Stimulated activated CD4-positive, alpha-beta T cell treated with anti-CD3 and anti-CD28 coated beads, Interleukin-15, amount 100 ng/mL, for 1 hour (primary cell): ENCODE measurements at regions not wholly inside any gene's neighbourhood (a gene's known extent, or its start where the extent isn't known, plus 50 kb on each side); places are given as distances from the start of the nearest gene placed in this dataset.
A peak's percentile ranks its signal among the peaks of the same experiment; 100 is the strongest.
"Not testable (repeated sequence)": the region's sequence is repeated elsewhere in the genome, so short reads cannot be mapped to it uniquely, and the experiment has no call there.

ENCODE experiments used
- DNase-seq, 2 donors: peaks; one replicate each; pipeline ENCODE4 v3.0.0-alpha.2; 2020; ENCODE audit warnings: low read depth in 1 of 2, low spot score in 1 of 2

DNA sequence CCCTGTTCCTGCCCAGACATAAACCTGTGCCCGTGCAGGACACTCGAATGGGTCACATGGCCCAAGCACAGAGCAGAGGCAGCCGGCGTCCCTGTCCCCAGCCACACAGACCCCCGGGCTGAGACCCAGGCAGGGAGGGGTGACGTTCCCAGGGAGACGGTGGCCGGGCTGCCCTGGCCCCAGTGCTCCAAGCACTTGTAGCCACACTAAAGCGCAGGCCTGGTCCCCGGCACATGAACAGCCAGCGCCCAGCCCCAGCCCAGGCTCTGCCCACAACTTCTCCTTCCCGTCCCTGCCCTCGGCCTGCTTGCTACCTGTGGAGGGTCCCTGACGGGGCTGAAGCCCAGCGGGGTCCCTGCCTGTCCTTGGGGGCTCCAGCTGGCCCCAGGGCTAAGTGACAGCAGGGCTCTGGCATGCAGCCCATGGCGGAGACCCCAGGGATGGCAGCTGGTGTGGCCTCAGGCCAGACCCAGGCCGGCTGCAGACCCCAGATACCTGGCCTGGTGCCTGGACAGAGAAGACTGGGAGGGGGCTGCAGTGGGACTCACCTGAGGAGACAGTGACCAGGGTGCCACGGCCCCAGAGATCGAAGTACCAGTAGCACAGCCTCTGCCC, 338.4 kb downstream of the TMEM121 start:
- DNase-seq = peak in 1 of 2 donors; percentile 1

DNA sequence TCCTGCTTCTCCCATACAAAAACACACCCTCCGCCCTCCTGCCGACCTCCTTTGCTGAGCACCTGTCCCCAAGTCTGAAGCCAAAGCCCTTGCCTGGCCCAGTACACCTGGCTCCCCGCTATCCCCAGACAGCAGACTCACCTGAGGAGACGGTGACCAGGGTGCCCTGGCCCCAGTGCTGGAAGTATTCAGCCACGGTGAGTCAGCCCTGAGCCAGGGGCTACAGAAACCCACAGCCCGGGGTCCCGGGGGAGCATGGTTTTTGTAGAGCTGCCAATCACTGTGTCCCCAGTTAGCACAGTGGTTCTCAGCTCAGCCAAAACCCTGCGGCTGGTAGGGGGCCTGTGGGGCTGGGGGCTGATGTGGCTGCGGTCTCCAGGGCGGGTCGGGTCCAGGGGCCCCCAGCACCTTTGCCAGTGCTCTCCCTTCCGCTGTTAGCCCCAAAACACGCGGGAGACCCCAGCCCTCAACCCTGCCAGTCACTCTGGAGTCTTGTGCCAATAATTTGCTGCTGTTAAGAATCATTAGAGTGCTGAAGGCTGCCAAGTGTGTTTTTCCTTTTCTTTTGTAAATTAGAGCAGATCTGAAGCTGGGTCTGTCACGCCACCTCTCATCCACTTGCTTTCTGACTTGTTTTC, 339.0 kb downstream of the TMEM121 start:
- DNase-seq = no peak

DNA sequence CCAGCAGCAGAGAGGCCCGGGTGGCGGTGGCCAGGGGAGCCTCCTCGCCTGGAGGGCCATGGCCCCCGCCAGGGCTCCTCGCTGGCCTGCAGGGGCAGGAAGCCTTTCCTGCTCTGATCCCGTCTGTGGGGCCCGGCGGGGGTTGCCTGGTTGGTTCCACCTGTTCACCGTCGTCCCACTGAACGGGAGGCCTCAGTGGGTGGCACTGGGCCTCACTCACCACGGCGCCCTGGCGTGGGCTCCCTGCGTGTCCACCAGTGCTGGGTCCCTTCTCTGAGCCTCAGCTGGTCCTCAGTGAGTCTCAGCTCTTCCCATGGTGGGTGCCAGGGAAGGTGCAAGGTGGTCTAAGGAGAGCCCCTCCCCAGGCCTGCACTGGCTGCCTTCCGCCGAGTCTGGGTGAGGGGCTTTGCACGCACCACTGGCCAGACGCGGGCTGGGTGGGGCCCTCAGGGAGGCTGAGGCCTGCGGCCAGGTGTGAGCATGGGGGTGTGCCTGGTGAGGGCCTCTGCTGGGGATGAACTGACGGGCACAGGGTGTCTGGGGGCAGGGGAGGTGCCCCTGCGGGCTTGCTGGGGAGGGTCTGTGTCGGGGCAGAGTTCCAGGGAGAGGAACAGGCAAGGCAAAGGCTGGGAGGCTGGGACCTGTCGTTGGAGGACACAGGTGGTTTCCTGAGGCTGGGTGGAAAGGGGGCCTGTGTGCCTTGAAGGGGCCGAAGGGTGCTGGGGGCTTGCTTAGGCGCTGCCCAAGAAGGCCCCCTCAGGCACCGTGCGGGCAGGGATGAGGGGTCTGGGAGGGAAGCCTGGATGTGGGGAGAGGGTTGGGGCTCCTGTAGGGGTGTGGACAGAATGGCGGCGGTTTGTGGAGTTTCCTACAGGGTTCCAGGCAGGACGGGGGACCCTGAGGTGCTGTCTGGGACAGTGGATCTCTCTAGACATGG, 339.8 kb downstream of the TMEM121 start:
- peak in 1 of 2 donors; percentile 1 for DNase-seq

- DNase-seq = peak in 1 of 2 donors; percentile 0
These were observed 340.5 kb downstream of the TMEM121 start for GRCh38 chr14:105866841-105867321.

- DNase-seq = no peak
These were observed 341.7 kb downstream of the TMEM121 start for GRCh38 chr14:105867961-105868599.

- no peak for DNase-seq
These were observed 345.2 kb downstream of the TMEM121 start for GRCh38 chr14:105871590-105871989.

DNA sequence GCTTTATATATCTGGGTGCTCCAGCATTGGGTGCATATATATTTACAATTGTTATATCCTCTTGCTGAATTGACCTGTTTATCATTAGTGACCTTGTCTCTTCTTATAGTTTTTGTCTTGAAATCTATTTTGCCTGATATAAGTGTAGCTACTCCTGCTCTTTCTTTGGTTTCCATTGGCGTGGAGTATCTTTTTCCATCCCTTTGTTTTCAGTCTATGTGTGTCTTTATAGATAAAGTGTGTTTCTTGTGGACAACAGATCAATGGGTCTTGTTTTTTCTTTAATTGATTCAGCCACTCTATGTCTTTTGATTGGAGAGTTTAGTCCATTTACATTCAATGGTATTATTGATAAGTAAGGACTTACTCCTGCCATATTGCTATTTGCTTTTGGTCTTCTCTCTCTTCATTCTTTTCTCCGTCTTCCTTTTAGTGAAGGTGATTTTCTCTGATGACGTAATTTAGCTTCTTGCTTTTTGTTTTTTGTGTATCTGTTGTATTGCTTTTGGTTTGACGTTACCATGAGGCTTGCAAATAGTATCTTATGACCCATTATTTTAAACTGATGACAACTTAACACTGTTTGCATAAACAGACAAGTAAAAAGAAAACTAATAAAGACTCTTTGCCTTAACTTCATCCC, 347.6 kb downstream of the TMEM121 start:
- DNase-seq = no peak

DNA sequence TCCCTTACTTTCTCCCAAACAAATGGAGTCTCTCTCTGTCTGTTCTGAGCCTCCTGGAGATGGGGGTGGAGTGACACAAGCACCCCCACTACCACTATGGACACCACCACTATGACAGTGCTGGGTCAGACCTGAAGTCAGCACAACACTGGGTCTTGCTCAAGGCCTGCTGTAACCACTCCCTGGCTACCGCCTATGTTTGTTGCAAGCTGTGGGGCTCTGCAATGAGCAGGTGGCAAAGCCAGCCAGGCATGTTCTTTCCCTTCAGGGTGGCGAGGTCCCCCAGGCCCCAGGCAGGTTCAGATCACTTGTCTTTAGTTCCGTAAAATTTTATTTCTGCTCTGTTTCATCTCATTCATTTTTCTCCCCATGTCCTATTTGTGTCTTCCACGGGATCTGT, 349.8 kb downstream of the TMEM121 start:
- DNase-seq = no peak

- DNase-seq = no peak
These were observed 350.4 kb downstream of the TMEM121 start for GRCh38 chr14:105876829-105877228.

DNA sequence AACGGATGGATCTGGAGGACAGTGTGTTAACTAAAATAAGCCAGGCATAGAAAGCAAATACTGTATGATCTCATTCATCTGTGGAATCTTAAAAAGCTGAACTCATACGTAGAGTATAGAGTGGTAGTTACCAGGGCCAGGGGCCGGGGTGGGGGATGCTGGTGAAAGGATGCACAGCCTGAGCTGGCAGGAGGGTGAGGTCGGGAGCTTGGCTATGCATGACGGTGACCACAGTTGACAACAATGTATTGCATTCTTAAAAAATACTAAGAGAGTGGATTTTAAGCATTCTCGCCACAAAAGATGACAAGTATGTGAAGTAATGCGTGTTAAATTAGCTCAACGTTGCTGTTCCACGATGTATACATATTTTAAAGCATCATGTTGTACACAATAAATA, 351.3 kb downstream of the TMEM121 start:
- DNase-seq = no peak

DNA sequence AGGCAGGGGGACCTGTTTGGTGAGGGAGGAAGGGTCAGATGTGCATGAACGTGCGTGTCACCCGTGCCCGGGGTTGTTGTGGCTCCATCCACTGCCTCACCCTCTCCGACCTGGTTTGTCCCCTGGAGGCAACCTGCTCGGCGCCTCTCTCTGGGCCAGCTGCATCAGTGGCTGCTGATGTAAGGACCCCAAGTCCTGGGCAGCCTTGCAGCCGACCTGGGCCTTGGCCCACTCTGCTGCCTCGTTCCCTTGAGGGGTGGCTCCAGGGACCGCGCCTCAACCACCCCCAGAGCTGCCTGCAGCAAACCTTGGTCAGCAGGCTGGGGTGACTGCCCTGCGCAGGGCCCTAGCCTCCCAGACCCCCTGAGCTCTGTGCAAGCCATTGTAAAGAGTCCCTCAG, 351.7 kb downstream of the TMEM121 start:
- no peak for DNase-seq

GRCh38 chr14:105878554-105878953, 352.2 kb downstream of the TMEM121 start:
- no peak for DNase-seq

DNA sequence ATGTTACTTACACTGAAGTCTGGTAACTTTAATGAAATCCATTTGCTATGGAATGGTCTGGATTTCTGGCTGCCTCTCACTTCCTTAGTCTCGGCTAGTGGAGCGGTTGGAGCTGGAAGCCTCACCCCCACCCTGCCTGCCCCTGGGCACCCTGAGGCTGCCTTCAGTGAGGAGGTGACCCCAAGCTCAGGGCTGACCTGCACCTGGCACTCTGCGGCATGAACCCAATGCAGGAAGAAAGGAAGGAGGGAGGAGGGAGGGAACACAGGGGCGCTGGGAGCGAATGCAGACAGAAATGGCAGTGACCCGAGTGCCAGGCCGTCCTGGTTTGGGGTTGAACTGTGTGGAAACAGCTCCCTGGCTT, 353.1 kb downstream of the TMEM121 start:
- no peak for DNase-seq

DNA sequence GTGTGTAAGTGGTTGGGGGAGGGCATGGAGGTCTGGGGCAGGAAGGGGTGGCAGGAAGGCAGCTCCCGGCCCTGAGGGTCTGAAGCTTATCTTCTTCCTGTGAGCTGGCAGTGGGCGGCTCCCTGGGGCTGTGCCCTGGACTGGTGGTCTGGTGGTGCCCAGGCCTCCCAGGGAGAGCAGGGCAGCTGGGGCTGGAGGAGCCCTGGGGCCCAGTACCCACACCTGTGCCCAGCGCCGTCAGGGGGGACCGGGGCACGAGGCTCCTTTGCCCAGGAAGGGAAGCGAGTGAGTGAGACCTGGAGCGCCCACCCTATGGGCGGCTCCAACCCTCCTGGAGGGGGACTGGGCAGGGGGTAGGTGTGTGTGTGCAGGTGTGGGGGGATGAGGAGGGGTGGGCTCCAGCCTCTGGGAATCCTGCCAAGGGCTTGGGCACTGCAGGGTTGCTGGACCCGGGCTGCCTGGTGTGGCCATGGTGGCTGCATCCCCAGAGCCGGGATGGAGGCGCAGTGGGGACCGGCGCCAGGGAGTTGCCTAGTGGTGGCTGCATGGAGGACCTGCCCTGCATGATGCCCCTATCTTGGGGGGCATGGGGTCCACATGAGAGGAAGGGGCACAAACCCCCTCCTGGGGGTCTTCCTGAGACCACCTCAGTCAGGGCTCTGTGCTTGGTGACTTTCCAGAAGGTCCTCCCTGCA, 353.6 kb downstream of the TMEM121 start:
- no peak for DNase-seq

- no peak for DNase-seq
These were observed 354.2 kb downstream of the TMEM121 start for GRCh38 chr14:105880616-105881015.

GRCh38 chr14:105881021-105881930, 354.9 kb downstream of the TMEM121 start:
- DNase-seq = no peak

DNA sequence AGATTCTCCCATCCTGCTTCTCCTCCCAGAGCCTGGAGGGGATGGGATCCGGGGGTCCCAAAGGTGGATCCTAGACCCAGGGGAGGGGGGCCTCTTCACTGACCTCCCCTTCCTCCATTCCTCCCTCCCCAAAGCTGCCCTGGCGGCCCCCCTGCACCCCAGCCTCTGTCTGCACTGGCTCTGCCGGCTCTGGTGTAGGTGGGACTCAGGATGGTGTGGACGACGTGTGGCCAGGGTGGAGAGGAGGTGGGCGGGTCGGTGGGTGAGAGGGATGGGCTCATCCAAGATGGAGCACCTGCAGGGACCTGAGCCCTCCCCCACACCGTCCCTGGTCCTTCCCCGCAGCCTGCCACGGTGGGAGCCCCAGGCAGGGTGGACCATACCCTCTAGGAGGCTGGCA, 355.6 kb downstream of the TMEM121 start:
- not testable (repeated sequence) for DNase-seq

- no peak for DNase-seq
These were observed 356.2 kb downstream of the TMEM121 start for GRCh38 chr14:105882626-105883025.
